Mucosa of stomach (tissue), 1 donor: ENCODE measurements at regions not wholly inside any gene's neighbourhood (a gene's known extent, or its start where the extent isn't known, plus 50 kb on each side); places are given as distances from the start of the nearest gene placed in this dataset.

Experiments used
- H3K27me3 ChIP-seq: one replicate; pipeline ENCODE4 v1.7.0; 2013; ENCODE audit warnings: mild to moderate bottlenecking, low read length; ENCODE audit not compliant: control insufficient read depth, insufficient read depth
- H3K36me3 ChIP-seq: one replicate; pipeline ENCODE4 v1.7.0; 2013; ENCODE audit warnings: low read length; ENCODE audit not compliant: control insufficient read depth, insufficient read depth
- H3K4me1 ChIP-seq: one replicate; pipeline ENCODE4 v1.7.0; 2013; ENCODE audit warnings: mild to moderate bottlenecking, low read length; ENCODE audit not compliant: control insufficient read depth, insufficient read depth
- H3K4me3 ChIP-seq: one replicate; pipeline ENCODE4 v1.7.0; 2013; ENCODE audit warnings: low read length
- H3K9ac ChIP-seq: one replicate; pipeline ENCODE4 v1.7.0; 2013; ENCODE audit warnings: mild to moderate bottlenecking, low read length, moderate library complexity
- H3K9me3 ChIP-seq: one replicate; pipeline ENCODE4 v1.7.0; 2013; ENCODE audit warnings: mild to moderate bottlenecking, low read length, moderate library complexity; ENCODE audit not compliant: control insufficient read depth
- donor health status: Pancreatic carcinoma.

- Histone ChIP-seq H3K4me3 (no peak overlapping the region), H3K36me3 (no peaks in the 10 kb centered on the region), H3K27me3 (no peaks in the 10 kb centered on the region), H3K9ac (no peak overlapping the region), H3K9me3 (no peaks in the 10 kb centered on the region), H3K4me1 (no peaks in the 10 kb centered on the region)
Observed at GRCh38 chr3:25002052-25002451, 426.0 kb upstream of the RARB start.

GRCh38 chr3:25007974-25008658 lies 419.9 kb upstream of the RARB start:
- Histone ChIP-seq H3K4me1 (no peaks in the 10 kb centered on the region), H3K4me3 (no peak overlapping the region), H3K36me3 (no peaks in the 10 kb centered on the region), H3K9ac (no peak overlapping the region), H3K9me3 (no peaks in the 10 kb centered on the region), H3K27me3 (no peaks in the 10 kb centered on the region)

GRCh38 chr3:25009665-25010064 lies 418.4 kb upstream of the RARB start:
- no peak overlapping the region for H3K9ac ChIP-seq
- no peak overlapping the region for H3K4me3 ChIP-seq
- no peaks in the 10 kb centered on the region for H3K27me3 ChIP-seq
- no peaks in the 10 kb centered on the region for H3K4me1 ChIP-seq
- no peaks in the 10 kb centered on the region for H3K9me3 ChIP-seq
- H3K36me3 ChIP-seq = no peaks in the 10 kb centered on the region

- Histone ChIP-seq H3K27me3 (no peaks in the 10 kb centered on the region), H3K9ac (no peak overlapping the region), H3K4me3 (no peak overlapping the region), H3K36me3 (no peaks in the 10 kb centered on the region), H3K9me3 (no peaks in the 10 kb centered on the region), H3K4me1 (no peaks in the 10 kb centered on the region)
Observed at GRCh38 chr3:25015599-25015998, 412.5 kb upstream of the RARB start.

DNA sequence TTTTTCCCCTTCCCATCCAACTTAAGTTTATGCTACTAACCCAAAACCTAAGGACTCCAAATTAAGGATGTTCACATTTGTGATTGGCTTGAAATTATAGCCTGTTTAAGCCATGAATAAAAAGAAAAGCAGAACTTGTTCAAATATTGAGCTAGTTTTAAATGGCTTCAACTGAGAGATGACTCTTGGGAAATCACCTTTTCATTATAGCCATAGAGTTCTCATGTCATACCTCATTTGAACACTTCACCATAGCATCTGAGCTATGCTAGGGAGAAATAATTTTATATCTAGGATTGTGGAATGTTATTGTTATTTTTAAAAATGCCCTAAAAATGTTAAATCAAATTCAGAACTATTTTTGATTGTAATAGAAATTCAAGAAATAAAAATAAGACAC lies 409.2 kb upstream of the RARB start:
- Histone ChIP-seq H3K4me1 (no peaks in the 10 kb centered on the region), H3K27me3 (no peaks in the 10 kb centered on the region), H3K4me3 (no peak overlapping the region), H3K9ac (no peak overlapping the region), H3K36me3 (no peaks in the 10 kb centered on the region), H3K9me3 (no peaks in the 10 kb centered on the region)

DNA sequence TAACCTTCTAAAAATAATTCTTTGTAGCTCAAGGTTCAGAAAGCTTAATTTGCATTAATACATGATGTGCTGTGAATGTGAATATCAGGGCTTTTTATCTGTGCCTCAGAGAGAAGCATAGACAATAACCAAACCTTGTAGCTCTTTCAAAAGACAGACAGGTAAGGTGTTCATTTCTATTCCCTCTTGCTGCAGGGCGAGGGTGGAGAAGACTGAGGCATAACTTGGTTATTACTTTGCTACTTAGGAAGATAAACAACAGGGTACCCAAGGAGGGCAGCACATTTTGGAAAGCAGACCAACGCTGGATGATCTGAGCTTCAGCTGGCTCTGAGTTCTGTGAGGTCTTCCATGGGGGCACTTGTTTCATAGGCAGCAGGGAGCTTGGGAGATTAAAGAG lies 408.6 kb upstream of the RARB start:
- H3K4me1 ChIP-seq = no peaks in the 10 kb centered on the region
- H3K9me3 ChIP-seq = no peaks in the 10 kb centered on the region
- H3K9ac ChIP-seq = no peak overlapping the region
- no peaks in the 10 kb centered on the region for H3K27me3 ChIP-seq
- H3K36me3 ChIP-seq = no peaks in the 10 kb centered on the region
- no peak overlapping the region for H3K4me3 ChIP-seq

GRCh38 chr3:25021816-25022215 lies 406.2 kb upstream of the RARB start:
- no peaks in the 10 kb centered on the region for H3K9me3 ChIP-seq
- no peaks in the 10 kb centered on the region for H3K4me1 ChIP-seq
- H3K36me3 ChIP-seq = no peaks in the 10 kb centered on the region
- no peak overlapping the region for H3K9ac ChIP-seq
- no peak overlapping the region for H3K4me3 ChIP-seq
- H3K27me3 ChIP-seq = no peaks in the 10 kb centered on the region

GRCh38 chr3:25023876-25024275 lies 404.2 kb upstream of the RARB start:
- H3K9me3 ChIP-seq = no peaks in the 10 kb centered on the region
- H3K36me3 ChIP-seq = no peaks in the 10 kb centered on the region
- no peak overlapping the region for H3K4me3 ChIP-seq
- no peak overlapping the region for H3K9ac ChIP-seq
- H3K4me1 ChIP-seq = no peaks in the 10 kb centered on the region
- no peaks in the 10 kb centered on the region for H3K27me3 ChIP-seq

GRCh38 chr3:25025236-25025635 lies 402.8 kb upstream of the RARB start:
- Histone ChIP-seq H3K36me3 (no peaks in the 10 kb centered on the region), H3K4me3 (no peak overlapping the region), H3K9me3 (no peaks in the 10 kb centered on the region), H3K27me3 (no peaks in the 10 kb centered on the region), H3K9ac (no peak overlapping the region), H3K4me1 (no peaks in the 10 kb centered on the region)

DNA sequence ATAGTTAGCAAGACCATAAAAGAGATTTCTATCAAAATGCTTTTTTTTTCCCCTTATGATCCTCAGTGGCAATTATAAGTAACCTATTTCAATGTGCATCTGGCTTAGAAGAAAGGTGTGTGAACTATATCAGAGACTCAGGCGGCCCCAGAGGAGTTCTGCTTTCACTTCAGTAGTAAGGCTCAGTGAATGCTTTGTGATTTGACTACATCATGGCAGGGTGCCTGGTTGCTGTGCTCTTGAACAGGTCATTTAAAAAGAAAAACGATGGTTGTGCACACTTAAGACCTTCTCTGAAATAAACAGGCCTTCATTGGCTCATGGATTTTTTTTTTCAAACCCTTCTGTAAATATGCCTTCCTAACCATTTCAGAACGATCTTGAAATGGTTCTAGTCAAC lies 400.4 kb upstream of the RARB start:
- H3K27me3 ChIP-seq = no peaks in the 10 kb centered on the region
- no peak overlapping the region for H3K4me3 ChIP-seq

DNA sequence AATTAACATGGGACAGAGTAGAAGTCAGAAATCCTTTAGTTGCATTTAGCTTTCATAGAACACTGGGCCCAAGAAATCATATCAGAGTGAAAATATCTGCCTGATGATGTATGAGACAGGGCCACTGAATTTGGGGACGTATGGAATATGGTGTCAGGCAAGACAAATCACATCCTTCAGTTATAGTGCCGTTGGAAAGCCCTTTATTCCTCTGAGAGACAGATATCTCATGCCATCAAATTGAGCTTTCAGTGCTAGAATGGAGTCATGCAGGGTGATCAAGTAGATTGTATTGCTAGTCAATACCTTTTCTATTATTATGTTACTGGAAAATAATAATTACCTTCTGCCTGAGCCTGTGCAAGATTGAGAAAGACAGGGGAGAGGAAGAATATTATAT lies 398.2 kb upstream of the RARB start:
- no peaks in the 10 kb centered on the region for H3K9me3 ChIP-seq
- no peaks in the 10 kb centered on the region for H3K27me3 ChIP-seq
- H3K4me1 ChIP-seq = no peaks in the 10 kb centered on the region
- no peaks in the 10 kb centered on the region for H3K36me3 ChIP-seq
- no peak overlapping the region for H3K4me3 ChIP-seq
- H3K9ac ChIP-seq = no peak overlapping the region

More for the DNA sequence above, 400.4 kb upstream of the RARB start:
- Histone ChIP-seq H3K9ac (no peak overlapping the region), H3K4me1 (no peaks in the 10 kb centered on the region), H3K36me3 (no peaks in the 10 kb centered on the region), H3K9me3 (no peaks in the 10 kb centered on the region)

GRCh38 chr3:25032344-25032743 lies 395.7 kb upstream of the RARB start:
- H3K9ac ChIP-seq = no peak overlapping the region
- no peak overlapping the region for H3K4me3 ChIP-seq
- H3K27me3 ChIP-seq = no peaks in the 10 kb centered on the region
- no peaks in the 10 kb centered on the region for H3K4me1 ChIP-seq
- H3K36me3 ChIP-seq = no peaks in the 10 kb centered on the region
- H3K9me3 ChIP-seq = no peaks in the 10 kb centered on the region
